GM12865 (cell line): ENCODE measurements at regions not wholly inside any gene's neighbourhood (a gene's known extent, or its start where the extent isn't known, plus 50 kb on each side); places are given as distances from the start of the nearest gene placed in this dataset.

Experiments
- DNase-seq: peaks from one replicate; pipeline ENCODE4 v3.0.0; 2010; ENCODE audit warnings: low read depth
- H3K4me3 ChIP-seq: 2 replicates; pipeline ENCODE4 v1.5.1; 2011; ENCODE audit warnings: mild to moderate bottlenecking, low read depth, low read length, control low read depth
- TF ChIP-seq, protein P1 (sequence below): IDR thresholded peaks from 2 replicates; pipeline ENCODE4 v1.5.1; 2011; ENCODE audit warnings: low read length, control low read depth, low read depth, inconsistent platforms; ENCODE audit not compliant: insufficient read depth; ENCODE audit errors: missing control alignments

GRCh38 chr2:78568782-78569373 lies 456.6 kb upstream of the REG3G start:
- no peak overlapping the region for H3K4me3 ChIP-seq
- no peak for DNase-seq
- TF ChIP-seq, protein P1, sequence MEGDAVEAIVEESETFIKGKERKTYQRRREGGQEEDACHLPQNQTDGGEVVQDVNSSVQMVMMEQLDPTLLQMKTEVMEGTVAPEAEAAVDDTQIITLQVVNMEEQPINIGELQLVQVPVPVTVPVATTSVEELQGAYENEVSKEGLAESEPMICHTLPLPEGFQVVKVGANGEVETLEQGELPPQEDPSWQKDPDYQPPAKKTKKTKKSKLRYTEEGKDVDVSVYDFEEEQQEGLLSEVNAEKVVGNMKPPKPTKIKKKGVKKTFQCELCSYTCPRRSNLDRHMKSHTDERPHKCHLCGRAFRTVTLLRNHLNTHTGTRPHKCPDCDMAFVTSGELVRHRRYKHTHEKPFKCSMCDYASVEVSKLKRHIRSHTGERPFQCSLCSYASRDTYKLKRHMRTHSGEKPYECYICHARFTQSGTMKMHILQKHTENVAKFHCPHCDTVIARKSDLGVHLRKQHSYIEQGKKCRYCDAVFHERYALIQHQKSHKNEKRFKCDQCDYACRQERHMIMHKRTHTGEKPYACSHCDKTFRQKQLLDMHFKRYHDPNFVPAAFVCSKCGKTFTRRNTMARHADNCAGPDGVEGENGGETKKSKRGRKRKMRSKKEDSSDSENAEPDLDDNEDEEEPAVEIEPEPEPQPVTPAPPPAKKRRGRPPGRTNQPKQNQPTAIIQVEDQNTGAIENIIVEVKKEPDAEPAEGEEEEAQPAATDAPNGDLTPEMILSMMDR = no peak

GRCh38 chr2:78576409-78576808 lies 449.1 kb upstream of the REG3G start:
- TF ChIP-seq, protein P1 = no peak
- H3K4me3 ChIP-seq = no peak overlapping the region
- no peak for DNase-seq

DNA sequence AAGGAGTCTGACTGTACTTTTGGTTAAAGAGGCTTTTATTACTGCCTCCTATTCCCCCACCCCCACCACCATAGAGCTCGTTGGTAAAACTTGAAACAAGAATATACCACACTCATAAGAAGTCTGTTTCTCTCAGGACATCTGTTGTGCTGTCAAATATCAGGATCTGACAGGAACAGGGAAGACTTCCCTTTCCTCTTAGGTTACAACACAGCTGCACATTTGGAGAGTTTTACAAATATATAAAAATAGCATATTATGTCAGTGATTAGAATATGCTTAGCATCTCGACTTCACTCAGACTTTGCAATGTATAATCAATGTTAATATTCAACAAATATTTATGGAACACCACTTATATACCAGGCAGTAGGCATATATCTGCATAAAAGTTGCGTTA lies 439.6 kb upstream of the REG3G start:
- H3K4me3 ChIP-seq = no peak overlapping the region
- DNase-seq = no peak
- TF ChIP-seq, protein P1 = no peak

- H3K4me3 ChIP-seq = no peak overlapping the region
- TF ChIP-seq, protein P1 = no peak
- no peak for DNase-seq
Measured at GRCh38 chr2:78586316-78586715, 439.2 kb upstream of the REG3G start.

DNA sequence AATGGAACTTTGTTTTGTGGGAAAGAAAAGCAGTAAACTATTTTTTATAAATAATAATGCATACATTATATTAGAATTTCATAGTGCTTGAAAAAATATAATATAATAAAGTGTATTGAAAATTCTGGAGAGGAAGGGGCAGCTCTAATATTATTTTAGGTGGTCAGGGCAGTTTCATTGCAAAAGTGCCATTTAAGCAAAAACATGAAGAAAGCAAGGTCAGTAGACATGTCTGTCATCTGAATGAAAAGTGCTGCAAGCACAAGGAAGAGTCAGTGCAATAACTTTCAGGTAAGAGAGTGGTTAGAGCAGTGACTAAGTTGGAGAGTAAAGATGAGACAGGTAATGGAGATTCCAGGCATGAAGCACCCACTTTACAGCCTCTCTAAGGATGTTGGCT lies 435.6 kb upstream of the REG3G start:
- TF ChIP-seq, protein P1 = no peak
- no peak overlapping the region for H3K4me3 ChIP-seq
- DNase-seq = no peak

GRCh38 chr2:78592491-78592890 lies 433.0 kb upstream of the REG3G start:
- no peak overlapping the region for H3K4me3 ChIP-seq
- no peak for DNase-seq
- TF ChIP-seq, protein P1 = no peak

DNA sequence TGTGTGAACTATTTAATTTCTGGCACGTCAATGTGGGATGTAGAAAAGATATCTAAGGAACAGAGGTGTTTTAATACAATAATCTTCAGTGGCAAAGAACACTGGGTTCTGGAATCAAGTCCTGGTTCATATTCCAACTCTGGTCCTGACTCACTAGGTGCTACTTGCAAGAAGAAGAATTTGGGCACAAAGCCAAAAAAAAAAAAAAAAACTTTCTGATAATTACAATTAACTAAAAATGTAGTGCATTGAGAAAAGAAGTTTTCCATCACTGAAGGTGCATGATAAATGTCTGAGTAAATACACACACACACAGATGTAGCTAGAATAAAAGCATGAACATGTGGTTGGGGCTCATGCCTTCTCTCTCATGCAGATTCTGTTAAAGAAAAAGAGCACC lies 424.4 kb upstream of the REG3G start:
- TF ChIP-seq, protein P1 = no peak
- no peak for DNase-seq
- no peak overlapping the region for H3K4me3 ChIP-seq
